GM21447 (cell line): ENCODE measurements at regions not wholly inside any gene's neighbourhood (a gene's known extent, or its start where the extent isn't known, plus 50 kb on each side); places are given as distances from the start of the nearest gene placed in this dataset.
A peak's percentile ranks its signal among the peaks of the same experiment; 100 is the strongest.
"Not testable (repeated sequence)": the region's sequence is repeated elsewhere in the genome, so short reads cannot be mapped to it uniquely, and the experiment has no call there.

Source experiments
- ATAC-seq: cut with Tn5 transposase; IDR thresholded peaks from one replicate; pipeline ENCODE4 v1.9.1; 2021; ENCODE audit not compliant: unreplicated experiment

DNA sequence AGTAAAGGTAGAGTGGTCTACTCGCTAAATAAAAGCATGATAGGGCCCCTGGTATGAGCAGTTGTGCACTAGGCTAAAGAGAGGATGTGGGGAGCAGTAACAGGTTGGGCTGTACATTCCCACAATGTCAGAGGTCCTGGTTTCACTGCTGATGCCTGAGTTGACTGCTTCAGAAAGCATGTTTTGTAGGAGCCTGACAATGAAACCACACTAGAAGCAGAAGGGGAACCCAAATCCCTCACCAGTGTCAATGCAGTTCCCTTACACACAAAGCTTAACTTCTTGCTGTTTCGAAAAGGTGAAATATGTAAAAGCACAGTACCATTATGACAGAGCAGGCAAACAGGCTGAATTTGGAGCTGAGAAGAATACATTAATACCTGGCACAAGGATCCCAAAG lies 291.7 kb upstream of the KYNU start:
- peak; percentile 68 for ATAC-seq

DNA sequence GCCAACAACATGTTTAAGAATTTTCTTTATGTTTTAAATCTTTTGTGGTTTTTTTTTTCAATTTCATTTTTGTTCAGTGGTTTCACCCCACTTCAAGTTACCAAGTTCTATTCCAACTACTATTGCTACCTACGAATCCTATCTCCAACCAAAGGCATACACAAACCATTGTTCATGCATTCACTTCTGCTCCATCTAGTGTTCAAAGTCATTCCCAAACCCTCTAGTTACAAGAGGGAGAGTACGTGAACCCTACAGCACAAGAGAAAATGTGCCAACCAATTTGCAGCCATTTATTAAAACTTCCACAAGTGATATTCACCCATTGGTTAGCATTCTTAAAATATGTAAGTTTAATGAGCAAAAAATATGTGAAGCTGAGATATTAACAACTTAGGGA lies 295.1 kb upstream of the KYNU start:
- ATAC-seq: no peak

DNA sequence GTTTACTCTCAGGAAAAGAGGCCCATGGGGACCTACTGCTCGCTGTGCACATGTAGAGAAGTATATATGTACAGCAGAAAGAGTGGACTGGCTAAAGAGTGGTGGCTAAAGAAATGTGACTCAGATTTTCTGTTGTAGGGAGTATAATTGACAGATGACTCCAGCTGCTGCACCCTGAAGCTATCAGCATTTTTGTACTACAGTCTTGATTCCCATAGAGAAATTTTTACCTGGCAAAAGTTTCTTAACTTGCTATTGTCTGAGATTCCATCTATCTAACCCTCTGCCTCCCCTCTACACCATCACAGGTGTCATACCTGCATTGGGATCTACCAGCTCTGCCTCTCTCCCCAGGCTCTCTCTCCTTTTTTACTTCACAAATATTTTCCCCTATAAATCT lies 296.0 kb upstream of the KYNU start:
- ATAC-seq: no peak

DNA sequence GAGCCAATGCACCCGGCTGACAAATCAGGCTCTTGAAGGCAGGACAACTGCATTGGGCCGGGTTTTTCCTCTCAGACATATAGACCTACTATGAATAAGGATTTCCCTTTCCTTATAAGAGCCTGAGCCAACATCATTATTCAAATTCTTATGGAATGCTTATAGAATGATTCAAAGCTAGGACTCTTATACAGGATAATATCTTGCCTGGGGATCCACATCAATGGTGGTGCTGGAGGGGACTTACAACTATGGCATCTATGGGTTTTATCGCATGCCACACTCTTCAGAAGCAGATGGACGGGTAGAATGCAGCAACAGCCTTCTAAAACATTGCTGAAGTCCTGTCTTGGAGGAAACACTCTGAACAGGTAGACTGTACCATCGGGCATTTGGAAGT lies 296.8 kb upstream of the KYNU start:
- no peak for ATAC-seq

DNA sequence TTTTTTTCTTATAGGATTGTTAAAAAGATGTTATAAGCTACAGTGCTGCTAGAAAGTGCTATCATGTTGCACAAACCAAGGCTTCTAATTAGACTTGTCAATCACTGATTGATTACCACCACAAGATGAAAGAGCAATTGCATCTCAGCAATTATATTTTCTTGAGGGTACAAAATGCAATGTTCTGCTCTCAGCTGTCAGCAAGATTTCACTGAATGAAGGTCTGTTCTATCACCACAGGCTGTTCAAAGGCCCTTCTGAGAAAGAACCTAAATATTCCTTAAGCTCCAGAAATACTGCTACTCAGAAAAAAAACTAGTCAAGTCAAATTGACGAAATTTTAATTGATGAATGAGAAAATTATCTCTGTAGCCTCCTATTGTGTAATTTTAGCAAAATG lies 301.9 kb upstream of the KYNU start:
- no peak for ATAC-seq

DNA sequence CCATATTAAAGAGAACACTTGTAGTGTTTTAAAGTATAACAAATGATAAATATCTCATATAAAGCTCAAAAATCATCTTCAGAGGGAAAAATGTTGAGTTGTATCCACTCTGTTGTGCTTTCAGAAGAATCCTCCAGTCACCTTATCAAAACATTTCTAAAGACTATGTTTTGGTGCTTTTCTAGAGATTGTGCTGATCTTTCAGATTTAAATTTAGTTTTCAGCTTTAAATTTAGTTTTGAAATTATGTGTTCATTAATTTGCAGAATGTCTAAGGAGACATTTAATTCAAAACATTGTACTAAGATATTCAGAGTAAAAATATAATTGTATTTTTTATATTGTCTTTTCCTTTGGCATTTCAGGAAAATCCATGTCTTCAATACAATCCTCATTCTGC lies 303.1 kb upstream of the KYNU start:
- no peak for ATAC-seq

DNA sequence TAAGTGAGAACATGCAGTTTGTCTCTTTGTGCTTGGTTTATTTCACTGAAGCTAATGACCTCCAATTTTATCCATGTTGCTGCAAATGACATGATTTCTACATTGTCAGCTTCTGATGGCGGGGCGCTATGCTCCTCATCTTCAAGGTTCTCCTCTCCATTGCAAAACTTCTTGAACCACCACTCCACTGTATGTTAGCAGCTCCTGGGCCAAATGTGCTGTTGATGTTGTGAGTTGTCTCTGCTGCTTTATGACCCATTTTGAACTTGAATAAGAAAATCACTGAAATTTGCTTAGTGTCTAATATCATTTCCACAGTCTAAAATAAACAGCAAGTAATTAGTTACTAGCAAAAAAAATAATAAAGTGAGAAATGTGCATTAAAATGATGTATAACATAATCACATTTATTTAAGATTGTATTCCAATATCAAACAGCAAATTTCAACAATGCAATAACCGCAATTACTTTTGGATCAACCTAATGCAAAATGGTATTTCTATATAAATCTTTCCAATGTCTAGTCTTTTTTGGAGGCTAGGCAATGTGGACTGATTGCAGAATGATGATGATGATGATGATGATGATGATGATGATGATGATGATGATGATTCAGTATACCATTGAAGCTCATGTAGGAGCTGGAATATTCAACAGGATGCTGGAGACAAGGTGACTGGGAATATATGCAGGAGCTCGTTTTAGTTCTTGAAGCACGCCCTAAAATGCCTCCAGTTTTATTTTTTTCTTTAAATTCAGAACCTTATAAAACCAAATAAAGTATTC lies 304.9 kb upstream of the KYNU start:
- ATAC-seq: no peak

DNA sequence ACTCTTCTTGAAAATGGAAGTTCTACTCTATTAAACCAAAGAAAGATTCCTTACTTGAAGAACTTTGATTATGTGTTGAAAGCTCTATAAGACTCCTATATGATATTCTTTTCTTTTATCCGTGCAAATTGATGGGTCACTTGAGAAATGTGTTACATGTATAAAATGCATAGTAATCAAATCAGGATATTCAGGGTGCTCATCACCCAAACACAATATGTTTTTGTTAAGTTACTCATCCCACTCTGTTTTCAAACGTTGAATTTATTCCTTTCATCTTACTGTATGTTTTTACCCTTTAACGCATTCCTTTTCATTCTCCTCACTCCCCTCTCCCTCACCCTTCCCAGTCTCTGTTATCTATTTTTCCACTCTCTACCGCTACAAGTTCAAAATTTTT lies 305.5 kb upstream of the KYNU start:
- no peak for ATAC-seq

DNA sequence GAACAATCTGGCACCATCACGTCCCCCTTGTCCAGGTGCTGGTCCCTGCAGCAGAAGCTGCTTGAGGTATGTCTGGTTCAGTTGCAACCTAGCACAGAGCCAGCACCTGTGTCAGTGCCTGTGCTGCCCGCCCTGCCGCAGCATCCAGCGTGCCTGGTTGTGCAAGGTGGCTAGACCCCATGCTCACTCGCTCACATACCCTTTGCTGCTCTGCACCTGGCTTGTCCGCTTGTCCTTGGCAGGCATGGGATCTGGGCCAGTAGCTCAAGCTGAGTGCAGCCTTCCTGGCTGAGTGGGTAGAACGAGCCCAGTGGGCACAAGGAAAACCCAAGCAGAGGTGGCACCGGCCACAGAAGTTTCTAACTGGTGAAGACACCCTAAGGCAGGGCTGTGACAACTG lies 314.6 kb upstream of the KYNU start:
- no peak for ATAC-seq

DNA sequence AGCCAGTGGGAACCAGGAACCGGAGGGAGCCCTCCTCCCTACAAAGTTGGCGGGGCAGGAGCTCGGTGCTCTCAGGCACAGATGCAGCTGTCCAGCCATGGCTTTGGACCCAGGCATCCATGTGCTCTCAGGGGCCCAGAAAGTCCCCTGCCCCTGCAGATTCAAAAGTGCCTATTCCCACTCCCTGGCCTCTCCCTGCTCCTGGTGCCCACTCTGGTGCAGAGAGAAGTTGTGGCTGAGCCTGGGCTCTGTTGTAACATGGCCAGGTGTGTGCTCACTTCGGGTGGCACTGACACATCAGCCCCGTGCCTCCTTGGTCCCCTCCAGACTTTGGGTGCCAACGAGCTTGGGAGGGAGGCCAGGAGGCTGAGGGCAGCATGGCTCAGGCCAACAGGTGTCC lies 315.8 kb upstream of the KYNU start:
- no peak for ATAC-seq

DNA sequence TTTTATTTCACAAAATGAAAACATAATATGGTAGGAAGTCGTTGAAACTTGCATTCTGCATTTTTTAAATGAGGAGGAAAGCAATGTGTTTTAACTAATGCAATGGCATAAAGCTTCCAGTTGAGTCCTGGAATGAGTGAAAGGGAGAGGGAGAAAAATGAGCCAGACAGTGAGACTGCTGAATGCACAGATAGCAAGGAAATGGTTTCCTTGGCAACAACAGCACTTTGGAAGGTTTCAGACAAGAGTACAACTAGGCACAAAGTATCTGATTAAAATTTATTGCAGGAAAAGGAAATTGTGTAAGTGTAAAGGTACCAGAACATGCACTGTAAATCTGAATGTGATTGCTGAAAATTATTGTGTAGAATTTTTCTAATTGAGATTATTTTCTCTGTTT lies 320.1 kb upstream of the KYNU start:
- ATAC-seq: no peak

DNA sequence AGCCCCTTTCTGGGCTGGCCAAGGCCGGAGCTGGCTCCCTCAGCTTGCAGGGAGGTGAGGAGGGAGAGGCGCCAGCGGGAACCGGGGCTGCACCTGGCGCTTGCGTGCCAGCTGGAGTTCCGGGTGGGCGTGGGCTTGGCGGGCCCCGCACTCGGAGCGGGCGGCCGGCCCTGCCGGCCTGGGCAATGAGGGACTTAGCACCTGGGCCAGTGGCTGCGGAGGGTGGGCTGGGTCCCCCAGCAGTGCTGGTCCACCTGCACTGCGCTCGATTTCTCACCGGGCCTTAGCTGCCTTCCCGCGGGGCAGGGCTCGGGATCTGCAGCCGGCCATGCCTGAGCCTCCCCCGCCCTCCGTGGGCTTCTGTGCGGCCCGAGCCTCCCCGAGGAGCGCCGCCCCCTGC lies 331.5 kb upstream of the KYNU start:
- not testable (repeated sequence) for ATAC-seq

DNA sequence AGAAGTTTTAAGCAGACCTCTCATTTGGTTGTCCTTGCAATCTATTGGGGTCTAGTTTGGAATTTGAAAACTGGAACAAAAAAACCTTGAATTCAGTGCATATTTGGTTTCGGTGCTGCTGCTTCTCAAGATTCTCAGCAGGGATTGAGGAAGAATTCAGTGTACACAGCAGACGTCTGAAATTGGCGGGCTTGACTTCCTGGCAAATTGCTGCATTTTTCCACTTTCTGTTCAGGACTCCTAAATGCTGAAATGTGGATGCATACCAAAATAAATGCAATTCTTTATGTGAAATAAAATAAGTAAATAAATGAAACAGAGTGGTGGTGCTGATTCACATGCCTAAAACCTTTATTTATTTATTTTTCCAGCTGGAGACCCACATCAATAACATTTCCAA lies 332.4 kb upstream of the KYNU start:
- ATAC-seq: no peak

DNA sequence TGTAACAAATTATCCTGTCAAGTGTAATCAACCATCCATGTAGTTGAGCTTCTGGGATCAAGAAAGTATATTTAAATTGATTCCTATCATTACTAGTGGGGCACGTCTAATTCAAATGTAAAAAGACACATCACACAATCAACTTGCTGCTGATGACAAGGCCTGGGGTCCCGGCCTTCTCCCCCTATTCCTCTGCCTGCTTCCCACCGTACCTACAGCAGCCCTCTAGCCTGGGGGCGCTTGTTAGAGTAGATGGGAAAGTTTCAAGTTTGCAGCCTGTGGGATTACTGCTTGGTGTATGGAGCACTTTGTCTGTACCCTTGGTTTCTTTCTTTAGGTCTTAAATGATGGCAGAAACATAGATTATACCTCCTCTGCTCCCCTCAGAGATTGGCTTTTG lies 333.3 kb upstream of the KYNU start:
- no peak for ATAC-seq

DNA sequence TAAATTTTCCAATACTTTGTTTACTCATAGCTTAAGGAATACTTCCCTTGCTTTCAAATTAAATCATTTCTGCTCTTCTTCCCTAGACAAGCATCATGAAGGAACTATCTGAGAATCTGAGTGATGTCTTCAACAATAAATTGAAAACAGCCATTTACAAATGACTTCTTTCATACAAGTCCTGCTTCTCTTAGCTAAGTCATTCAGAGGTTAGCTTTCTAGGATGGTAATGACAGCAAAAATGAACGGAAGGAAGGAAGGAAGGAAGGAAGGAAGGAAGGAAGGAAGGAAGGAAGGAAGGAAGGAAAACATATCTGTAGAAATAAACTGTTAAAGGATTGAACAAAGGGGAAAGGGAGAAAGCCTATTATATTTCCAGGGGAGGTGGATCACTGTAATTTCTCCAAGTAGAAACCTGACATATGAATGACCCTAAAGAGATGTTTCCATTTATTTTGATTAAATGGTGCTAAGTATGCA lies 335.0 kb upstream of the KYNU start:
- no peak for ATAC-seq

DNA sequence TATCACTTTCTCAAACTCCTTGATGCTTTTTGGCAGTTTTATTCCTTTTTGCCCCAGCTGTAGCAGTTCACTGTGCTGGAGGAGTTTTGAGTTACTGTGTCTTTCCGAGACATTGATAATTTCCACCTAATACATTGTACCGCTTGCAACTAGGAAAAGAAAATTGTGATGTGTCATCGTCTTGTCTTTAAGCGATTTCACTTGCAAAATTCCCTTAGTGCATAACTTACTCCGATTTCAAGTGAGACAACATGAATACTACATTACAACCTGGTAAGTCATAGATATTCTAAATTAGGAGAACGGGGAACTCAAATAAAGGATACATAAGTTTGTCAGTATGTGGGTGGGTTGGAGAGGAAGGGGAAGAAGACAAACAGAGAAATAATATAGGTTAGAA lies 340.5 kb upstream of the KYNU start:
- ATAC-seq: no peak

DNA sequence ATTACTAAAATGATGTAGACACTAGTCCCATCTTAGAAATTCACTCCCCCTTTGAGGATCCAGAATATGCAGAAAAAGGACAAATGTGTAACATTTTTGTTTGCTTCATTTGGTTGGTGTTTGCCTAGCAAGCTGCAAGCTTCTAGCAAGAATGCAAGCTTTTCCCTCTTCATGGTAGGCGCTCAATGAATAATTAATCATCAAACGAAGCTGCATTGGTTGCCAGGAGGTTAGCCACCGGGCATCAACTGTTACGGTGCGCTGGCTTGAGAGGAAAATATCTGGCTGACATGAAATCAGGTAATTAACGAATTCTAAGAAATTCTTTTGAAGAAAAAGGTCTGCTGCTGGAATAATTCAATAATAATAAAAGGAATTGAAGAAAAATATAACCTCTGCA lies 341.0 kb upstream of the KYNU start:
- no peak for ATAC-seq

DNA sequence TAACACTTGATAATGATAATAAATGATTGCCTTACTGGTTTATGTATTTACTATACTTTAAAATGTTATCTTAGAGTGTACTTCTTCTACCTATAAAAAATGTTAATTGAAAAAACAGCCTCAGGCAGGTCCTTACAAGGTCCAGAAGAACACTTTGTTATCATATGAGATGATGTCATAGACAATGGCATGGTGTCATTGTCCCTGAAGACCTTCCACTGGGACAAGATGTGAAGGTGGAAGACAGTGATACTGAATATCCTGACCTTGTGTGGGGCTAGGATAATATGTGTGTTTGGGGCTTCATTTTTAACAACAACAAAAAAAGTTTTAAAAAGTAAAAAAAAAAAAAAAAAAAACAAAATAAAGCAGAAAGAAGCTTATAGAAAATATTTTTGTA lies 342.2 kb upstream of the KYNU start:
- no peak for ATAC-seq

DNA sequence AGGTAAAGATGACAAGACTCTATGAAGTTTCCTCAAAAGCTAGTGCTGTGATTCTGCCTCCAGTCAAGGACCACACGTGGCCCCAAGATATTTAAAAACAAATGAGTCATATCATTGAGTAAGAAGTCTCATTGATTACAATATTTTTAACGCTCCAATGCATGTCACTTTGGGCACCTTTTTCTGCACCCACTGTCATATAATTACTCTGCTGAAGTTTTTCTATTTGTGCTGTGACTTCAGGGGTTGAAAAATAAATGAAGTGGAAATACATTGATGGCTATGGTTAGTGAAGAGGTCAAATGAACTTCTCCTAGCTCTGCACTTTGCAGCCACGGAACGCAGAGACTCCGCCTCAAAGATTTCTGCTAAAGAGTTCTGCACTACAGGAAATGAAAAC lies 344.3 kb upstream of the KYNU start:
- no peak for ATAC-seq

DNA sequence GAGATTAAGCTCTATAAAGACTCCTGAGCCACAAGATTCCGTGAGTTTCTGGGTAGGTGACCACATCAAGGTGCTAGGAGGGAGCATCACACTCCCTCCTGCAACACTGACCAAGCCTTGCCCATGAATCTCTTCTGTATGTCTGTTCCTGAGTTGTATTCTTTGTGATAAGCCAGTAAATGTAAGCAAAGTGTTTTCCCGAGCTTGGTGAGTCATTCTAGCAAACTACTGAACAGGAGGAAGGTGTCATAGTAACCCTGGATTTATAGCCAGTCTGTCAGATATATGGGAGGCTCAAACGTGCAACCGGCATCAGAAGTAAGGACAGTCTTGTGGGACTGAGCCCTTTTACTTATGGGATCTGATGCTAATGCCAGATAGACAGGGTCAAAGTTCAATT lies 346.1 kb upstream of the KYNU start:
- no peak for ATAC-seq

DNA sequence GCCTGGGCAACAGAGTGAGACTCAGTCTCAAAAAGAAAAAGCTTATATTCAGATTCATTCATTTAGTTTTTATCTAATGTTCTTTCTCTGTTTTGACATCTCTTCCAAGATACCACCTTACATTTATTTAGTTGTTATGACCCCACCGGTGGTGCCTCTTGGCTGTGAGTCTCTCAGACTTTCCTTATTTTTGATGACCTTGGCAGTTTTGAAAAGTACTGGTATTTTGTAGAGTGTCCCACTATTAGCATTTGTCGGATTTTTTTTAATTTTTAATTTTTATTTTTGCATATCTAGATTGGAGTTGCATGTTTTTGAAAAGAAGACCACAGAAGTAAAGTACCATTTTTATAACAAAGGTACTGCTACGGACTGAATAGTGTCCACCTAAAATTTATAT lies 351.7 kb upstream of the KYNU start:
- no peak for ATAC-seq

DNA sequence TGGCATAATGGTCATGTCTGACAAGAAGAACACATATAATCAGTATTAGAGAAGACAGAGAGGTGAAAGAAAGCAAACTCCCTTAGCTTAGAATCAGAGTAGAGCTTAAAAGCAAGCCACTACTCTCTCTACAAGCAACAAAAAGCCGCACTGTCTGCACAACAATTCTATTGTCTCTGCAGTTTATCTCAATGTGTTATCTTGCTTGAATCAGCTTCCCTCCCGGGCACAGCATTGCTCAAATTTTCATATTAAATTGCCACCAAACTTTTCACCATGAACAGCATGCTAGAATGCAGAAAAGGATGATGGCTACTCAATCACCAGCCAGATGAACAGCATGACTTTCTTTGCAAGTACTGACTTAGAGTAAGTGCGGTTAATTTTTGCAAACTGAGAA lies 356.0 kb upstream of the KYNU start:
- ATAC-seq: no peak

DNA sequence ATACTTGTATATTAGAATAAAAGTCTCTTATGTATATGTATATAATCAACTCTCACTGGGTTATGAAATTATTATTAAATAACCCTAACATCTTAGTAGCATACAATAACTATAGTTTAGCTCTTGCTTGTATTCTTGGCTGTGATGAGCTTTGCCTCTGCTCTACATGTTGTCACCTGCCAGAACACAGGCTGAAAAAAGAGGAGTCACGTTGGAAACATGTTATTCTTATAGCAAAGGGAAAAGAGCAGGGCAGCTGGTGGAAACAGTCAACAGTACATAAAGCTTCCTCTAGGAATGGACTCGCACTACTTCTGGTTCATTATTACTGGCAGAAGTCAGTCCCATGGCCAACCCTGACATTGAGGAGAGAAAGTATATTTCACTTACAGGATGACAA lies 362.0 kb upstream of the KYNU start:
- no peak for ATAC-seq
